ENCODE measurements at regions not wholly inside any gene's neighbourhood (a gene's known extent, or its start where the extent isn't known, plus 50 kb on each side); places are given as distances from the start of the nearest gene placed in this dataset.

GRCh38 chr7:142323706-142324105 lies 65.8 kb upstream of the PRSS58 start:
- TF ChIP-seq, protein P1, sequence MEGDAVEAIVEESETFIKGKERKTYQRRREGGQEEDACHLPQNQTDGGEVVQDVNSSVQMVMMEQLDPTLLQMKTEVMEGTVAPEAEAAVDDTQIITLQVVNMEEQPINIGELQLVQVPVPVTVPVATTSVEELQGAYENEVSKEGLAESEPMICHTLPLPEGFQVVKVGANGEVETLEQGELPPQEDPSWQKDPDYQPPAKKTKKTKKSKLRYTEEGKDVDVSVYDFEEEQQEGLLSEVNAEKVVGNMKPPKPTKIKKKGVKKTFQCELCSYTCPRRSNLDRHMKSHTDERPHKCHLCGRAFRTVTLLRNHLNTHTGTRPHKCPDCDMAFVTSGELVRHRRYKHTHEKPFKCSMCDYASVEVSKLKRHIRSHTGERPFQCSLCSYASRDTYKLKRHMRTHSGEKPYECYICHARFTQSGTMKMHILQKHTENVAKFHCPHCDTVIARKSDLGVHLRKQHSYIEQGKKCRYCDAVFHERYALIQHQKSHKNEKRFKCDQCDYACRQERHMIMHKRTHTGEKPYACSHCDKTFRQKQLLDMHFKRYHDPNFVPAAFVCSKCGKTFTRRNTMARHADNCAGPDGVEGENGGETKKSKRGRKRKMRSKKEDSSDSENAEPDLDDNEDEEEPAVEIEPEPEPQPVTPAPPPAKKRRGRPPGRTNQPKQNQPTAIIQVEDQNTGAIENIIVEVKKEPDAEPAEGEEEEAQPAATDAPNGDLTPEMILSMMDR (IDR thresholded peaks at IDR 0.05; ENCODE audit: control extremely low read depth, extremely low read depth, low read depth, missing control alignments): peak; percentile 23
- no peak for DNase-seq (ENCODE audit: extremely low spot score)
- ChIA-PET CTCF (interaction anchor here (0.8 to 2.1 kb wide), 5 partner anchors 10 to 348 kb away, joined by 3 to 16 read pairs (median 5); no protein-coding TSS in a partner anchor), POLR2A (no interaction called here)

DNA sequence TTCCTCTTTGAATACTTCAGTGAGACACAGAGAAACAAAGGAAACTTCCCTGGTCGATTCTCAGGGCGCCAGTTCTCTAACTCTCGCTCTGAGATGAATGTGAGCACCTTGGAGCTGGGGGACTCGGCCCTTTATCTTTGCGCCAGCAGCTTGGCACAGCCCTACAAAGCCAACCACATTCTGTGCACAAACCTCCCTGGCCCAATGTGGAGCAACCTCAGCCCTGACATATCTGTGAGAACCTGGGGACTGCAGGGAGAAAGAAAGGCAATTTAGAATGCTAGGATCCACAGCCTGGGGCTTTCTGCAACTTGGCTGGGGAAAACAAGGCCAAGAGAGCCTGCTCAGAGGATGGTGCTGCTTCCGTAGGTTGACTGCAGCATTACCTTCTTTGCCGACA lies 63.5 kb upstream of the PRSS58 start:
- CTCF ChIA-PET: interaction anchor here (2.3 kb wide), 1 partner anchor 18 kb away, joined by 9 read pairs; no protein-coding TSS in a partner anchor
- TF ChIP-seq, protein P1 (IDR thresholded peaks at IDR 0.05; ENCODE audit: control extremely low read depth, extremely low read depth, low read depth, missing control alignments): no peak
- no peak for DNase-seq (ENCODE audit: extremely low spot score)
- POLR2A ChIA-PET: no interaction called here

DNA sequence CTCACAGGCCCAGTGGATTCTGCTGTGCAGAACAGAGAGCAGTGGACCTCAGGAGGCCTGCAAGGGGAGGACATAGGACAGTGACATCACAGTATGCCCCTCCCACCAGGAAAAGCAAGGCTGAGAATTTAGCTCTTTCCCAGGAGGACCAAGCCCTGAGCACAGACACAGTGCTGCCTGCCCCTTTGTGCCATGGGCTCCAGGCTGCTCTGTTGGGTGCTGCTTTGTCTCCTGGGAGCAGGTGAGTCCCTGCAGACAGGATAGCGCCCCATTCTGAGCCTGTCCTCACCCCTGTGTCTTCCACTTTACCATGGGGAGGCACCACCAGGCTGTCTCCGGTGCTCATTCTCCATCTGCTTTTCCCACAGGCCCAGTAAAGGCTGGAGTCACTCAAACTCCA lies 63.0 kb upstream of the PRSS58 start:
- POLR2A ChIA-PET: no interaction called here
- DNase-seq (ENCODE audit: extremely low spot score): no peak
- CTCF ChIA-PET: interaction anchor here (1.3 to 2.3 kb wide), 3 partner anchors 12 to 20 kb away, joined by 4 to 9 read pairs (median 7); no protein-coding TSS in a partner anchor
- TF ChIP-seq, protein P1 (IDR thresholded peaks at IDR 0.05; ENCODE audit: control extremely low read depth, extremely low read depth, low read depth, missing control alignments): no peak

DNA sequence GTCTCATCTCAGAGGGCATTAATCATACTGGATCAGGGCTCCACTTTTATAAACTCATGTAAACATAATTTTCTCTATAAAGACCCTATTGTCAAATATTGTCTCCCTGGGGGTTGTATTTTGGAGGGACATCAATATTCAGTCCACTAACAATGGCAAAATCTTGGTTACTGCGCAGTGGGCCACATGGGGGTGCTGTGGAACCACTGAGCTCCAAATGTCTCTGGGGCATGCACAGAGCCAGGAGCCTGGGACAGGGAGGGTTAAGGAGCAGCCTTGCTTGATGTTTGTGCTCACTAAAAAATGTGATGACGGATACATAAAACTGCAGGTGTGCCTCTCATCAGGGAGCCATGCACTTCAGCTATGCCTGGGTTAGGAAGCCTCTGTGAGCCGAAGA lies 62.1 kb upstream of the PRSS58 start:
- CTCF ChIA-PET: interaction anchor here (1.2 to 2.3 kb wide), 5 partner anchors 13 to 344 kb away, joined by 3 to 9 read pairs (median 5); no protein-coding TSS in a partner anchor
- POLR2A ChIA-PET: no interaction called here
- TF ChIP-seq, protein P1 (IDR thresholded peaks at IDR 0.05; ENCODE audit: control extremely low read depth, extremely low read depth, low read depth, missing control alignments): peak; percentile 31
- DNase-seq (ENCODE audit: extremely low spot score): no peak

DNA sequence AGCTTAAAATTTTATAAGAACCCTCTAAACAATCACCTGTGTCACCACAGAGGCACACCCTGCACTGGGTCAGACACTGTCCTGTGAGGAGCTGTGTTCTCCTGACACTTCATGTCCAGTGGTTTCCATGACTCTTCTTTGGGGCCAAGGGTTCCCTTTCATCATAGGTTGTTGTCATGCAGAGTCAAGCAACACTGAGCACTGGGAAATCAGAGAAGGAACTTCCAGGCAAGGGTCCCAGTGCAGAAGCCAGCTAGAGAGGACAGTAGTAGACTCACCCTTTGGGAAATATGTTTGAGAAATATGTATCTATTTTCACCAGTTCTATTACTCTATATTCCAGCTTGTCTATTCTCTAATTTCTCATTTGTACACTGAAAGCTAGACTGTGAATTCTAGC lies 56.4 kb upstream of the PRSS58 start:
- no peak for DNase-seq (ENCODE audit: extremely low spot score)
- POLR2A ChIA-PET: no interaction called here
- CTCF ChIA-PET: interaction anchor here (1.6 to 3.2 kb wide), 4 partner anchors 9 to 37 kb away, joined by 4 to 19 read pairs (median 10); no protein-coding TSS in a partner anchor
- TF ChIP-seq, protein P1 (IDR thresholded peaks at IDR 0.05; ENCODE audit: control extremely low read depth, extremely low read depth, low read depth, missing control alignments): no peak

DNA sequence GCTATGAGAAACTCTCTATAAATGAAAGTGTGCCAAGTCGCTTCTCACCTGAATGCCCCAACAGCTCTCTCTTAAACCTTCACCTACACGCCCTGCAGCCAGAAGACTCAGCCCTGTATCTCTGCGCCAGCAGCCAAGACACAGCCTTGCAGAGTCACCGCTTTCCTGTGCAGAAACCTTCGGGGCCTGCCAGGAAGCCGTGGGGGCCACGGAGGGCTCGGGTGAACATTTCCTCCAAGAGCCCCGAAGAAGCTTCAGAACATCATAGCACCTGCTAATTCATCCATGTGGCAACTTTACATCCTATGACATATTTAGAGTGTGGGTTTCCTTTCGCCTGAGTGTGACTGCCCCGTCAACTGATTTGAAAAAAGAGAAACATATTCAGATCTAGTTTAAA lies 55.7 kb upstream of the PRSS58 start:
- TF ChIP-seq, protein P1 (IDR thresholded peaks at IDR 0.05; ENCODE audit: control extremely low read depth, extremely low read depth, low read depth, missing control alignments): no peak
- CTCF ChIA-PET: interaction anchor here (1.6 to 3.2 kb wide), 3 partner anchors 10 to 12 kb away, joined by 4 to 19 read pairs (median 16); no protein-coding TSS in a partner anchor
- POLR2A ChIA-PET: no interaction called here
- DNase-seq (ENCODE audit: extremely low spot score): no peak
